ENCODE measurements at regions not wholly inside any gene's neighbourhood (a gene's known extent, or its start where the extent isn't known, plus 50 kb on each side); places are given as distances from the start of the nearest gene placed in this dataset.
"Not testable (repeated sequence)": the region's sequence is repeated elsewhere in the genome, so short reads cannot be mapped to it uniquely, and the experiment has no call there.

GRCh38 chr1:149307640-149308039 lies 167.2 kb upstream of the NBPF19 start:
- not testable (repeated sequence) for TF ChIP-seq CTCF, POLR2A (IDR thresholded peaks at IDR 0.05)
